ENCODE measurements at regions not wholly inside any gene's neighbourhood (a gene's known extent, or its start where the extent isn't known, plus 50 kb on each side); places are given as distances from the start of the nearest gene placed in this dataset.

DNA sequence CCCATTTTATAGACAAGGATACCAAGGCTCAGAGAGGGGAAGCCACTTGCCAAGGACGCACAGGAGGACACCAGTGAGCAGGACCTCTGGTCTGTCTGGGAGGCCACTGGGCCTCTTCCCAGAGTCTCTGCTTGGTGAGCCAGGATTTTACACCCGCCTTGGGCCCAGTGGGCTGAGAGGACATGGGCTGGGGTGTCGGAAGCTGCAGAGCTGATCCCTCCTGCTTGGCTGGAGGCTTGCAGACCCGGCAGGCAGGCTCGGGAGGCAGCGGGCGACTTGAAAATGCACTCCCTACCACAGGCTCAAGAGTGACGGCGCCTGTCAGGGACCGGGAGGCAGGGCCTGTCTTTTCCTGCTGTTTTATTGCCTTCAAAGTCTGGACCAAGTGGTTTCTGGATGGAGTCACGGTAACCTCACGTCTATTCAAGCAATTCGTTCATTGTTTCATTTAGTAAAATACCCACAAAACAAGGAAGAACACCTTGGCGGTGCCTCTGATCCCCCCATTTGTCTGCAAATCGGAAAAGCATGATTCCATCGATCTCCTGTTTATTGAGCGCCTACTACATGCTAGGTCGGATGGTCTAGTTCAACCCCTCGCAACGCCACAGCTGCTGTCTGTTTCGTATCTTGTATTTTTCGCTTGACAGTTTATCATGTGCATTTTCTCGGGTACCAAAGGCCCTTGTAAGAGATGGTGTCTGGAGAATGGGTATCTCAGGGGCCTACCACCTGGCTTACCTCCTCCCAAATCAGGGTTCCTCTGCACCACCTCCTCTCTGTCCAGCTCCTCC, 108.1 kb upstream of the IER5L start:
- DNase-seq (ENCODE audit: low read depth in 2 of 2): no peak

- no peak for DNase-seq (ENCODE audit: low read depth in 2 of 2)
These were observed 107.3 kb upstream of the IER5L start for GRCh38 chr9:129285382-129285781.

DNA sequence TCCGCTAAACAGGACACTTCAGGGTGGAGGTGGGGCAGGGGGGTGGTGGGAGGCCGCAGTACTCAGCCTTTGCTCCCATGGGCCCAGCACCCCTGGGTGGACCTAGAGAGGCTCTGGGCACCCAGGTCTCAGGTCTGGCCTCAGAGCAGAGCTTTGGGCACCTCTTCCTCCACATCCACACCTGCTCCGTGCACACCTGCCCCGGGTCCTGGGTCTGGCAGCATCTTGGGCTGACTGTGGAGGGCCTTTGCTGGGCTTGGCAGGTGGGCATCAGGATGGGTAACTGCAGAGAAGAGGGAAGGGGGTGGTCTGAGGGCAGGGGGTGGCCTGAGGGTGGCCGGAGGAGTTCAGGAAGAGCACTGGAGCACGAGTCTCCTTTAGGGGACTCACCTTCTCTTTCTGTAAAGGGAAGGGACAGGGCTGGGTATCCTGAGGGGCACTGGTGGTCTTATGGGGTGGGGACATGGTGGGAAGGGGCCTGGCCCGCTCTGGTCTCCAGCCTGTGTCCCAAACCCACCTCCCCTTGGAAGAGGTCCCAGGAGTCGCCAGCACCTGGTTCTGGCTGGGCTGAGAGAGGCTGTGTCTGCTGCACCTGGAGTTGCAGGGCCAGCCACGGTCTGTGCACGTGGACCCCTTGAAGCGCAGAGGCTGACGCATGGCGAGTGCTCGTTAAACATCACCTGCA, 106.7 kb upstream of the IER5L start:
- DNase-seq (ENCODE audit: low read depth in 2 of 2): no peak

- no peak for DNase-seq (ENCODE audit: low read depth in 2 of 2)
These were observed 105.9 kb upstream of the IER5L start for GRCh38 chr9:129283705-129284606.

DNA sequence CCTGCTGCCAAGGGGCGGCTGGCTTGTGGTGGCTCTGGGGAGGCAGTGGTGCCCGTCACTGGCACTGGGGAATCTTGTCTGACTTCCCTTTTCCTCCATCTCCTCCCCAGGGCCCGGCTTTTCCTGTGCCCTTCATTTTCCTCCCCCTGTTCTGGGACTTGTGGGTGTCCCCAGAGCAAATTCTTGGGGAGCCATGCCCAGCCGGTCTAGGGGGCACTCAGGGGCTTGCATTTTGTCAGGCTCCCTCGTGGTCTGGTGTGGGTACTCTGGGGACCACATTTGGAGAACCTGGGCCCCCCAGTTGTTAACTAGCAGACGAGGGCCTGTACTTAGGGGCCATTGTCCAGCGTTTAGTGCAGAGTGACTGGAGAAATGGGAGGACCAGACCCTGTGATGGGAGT, 105.2 kb upstream of the IER5L start:
- no peak for DNase-seq (ENCODE audit: low read depth in 2 of 2)

GRCh38 chr9:129282731-129283211, 104.7 kb upstream of the IER5L start:
- DNase-seq (ENCODE audit: low read depth in 2 of 2): no peak

GRCh38 chr9:129282272-129282671, 104.2 kb upstream of the IER5L start:
- no peak for DNase-seq (ENCODE audit: low read depth in 2 of 2)

- no peak for DNase-seq (ENCODE audit: low read depth in 2 of 2)
These were observed 103.6 kb upstream of the IER5L start for GRCh38 chr9:129281506-129282145.

GRCh38 chr9:129280623-129281271, 102.7 kb upstream of the IER5L start:
- no peak for DNase-seq (ENCODE audit: low read depth in 2 of 2)

GRCh38 chr9:129280236-129280622, 102.2 kb upstream of the IER5L start:
- DNase-seq (ENCODE audit: low read depth in 2 of 2): no peak

DNA sequence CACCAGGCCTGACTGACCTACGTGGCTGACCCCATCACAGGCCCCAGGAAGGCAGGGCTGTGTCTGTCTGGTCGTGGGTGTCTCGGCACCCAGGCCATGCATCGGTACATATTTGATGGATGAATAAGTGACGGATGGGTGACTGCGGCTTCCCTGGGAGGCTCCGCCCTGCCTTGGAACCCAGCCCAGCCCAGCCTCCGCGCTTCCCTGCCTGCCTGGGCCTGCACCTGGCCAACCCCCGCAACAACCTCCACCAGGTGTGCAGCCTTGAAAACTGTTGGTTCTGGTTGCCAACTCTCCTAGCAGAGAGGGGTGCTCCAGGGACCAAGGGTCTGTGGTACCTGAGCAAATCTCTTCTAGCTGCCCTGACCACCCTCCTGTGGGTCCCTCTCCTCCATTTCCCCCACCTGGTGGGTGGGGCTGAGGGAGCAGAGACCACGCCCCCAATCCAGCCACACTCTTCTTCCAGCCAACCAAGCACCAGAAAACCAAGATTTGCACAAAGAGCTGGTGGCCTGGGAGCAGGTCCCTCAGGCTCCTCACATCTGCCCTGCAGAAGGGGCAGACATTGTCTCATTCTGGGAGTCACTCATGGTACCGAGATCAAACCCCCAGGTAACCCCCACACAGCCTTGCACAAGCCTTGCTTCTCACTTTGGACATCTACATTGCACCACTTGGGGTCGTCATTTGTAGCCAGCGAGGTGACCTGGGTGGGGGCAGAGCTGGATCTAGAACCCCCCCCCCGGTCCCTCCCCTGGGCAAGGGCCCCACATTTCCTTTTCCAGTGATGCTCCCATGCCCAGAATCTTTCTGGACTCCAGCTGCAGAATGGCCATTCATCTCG, 100.6 kb upstream of the IER5L start:
- no peak for DNase-seq (ENCODE audit: low read depth in 2 of 2)

- no peak for DNase-seq (ENCODE audit: low read depth in 2 of 2)
These were observed 98.6 kb upstream of the IER5L start for GRCh38 chr9:129276486-129277230.

GRCh38 chr9:129275626-129276247, 97.7 kb upstream of the IER5L start:
- DNase-seq (ENCODE audit: low read depth in 2 of 2): no peak

- no peak for DNase-seq (ENCODE audit: low read depth in 2 of 2)
These were observed 96.1 kb upstream of the IER5L start for GRCh38 chr9:129273941-129274684.

DNA sequence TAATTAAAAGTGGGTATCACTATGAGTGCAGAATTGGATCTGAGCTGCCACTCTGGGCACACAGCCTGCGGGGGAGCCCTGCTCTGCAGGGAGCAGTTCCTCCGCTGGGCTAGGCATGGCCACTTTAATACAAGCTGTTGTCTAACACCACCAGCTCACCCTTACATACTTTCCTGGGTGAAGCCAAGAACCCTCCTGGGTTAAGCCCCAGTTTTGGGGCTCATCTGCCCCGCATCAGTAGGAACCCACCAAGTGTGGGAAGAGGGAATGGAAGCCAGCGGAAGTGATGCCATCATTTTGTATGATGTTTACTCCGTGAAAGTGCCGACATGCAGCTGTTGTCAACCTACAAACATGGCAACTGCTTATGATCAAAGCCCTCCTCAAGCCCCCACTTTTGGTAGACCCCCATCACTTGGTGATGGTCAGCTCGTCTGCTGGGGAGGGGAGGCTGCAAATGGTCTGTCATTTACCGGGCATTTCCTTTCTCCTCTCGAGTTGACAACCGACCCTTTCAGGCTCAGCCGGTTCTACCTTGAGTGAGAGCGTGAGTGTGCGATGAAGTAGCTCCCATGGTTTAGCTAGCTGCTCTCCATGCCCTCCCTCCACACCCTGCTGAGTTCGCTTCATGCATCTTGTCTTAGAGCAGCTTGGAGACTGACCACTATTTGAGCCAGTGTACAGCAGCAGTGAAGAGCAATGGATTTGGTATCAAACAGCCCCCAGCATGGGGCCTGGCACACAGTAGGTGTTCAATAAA, 95.3 kb upstream of the IER5L start:
- no peak for DNase-seq (ENCODE audit: low read depth in 2 of 2)

- no peak for DNase-seq (ENCODE audit: low read depth in 2 of 2)
These were observed 94.4 kb upstream of the IER5L start for GRCh38 chr9:129272348-129273025.

DNA sequence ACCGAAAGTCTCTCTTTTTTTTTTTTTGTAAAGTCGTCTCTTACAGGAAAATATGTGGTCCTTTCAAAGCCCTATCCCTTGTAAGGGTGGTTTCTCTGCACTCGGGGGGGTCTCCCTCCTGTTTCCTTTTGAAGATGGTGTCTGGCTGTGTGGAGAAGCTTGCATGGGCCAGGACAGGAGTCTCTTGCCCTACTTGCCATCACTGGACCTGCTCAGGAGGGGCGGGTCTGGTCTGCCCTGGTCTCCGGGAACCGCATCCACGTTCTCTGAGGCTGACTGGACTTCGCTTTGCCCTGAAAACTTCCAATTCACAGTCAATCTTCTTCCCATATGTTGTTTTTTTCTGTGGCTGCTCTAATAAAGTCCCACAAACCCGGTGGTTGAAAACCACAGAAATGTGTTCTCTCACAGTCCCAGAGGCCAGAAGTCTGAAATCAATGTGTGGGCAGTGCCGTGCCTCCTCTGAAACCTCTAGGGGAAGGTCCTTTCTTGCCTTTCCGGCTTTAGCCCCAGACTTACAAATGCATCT, 92.9 kb upstream of the IER5L start:
- no peak for DNase-seq (ENCODE audit: low read depth in 2 of 2)
